ENCODE measurements at regions not wholly inside any gene's neighbourhood (a gene's known extent, or its start where the extent isn't known, plus 50 kb on each side); places are given as distances from the start of the nearest gene placed in this dataset.

DNA sequence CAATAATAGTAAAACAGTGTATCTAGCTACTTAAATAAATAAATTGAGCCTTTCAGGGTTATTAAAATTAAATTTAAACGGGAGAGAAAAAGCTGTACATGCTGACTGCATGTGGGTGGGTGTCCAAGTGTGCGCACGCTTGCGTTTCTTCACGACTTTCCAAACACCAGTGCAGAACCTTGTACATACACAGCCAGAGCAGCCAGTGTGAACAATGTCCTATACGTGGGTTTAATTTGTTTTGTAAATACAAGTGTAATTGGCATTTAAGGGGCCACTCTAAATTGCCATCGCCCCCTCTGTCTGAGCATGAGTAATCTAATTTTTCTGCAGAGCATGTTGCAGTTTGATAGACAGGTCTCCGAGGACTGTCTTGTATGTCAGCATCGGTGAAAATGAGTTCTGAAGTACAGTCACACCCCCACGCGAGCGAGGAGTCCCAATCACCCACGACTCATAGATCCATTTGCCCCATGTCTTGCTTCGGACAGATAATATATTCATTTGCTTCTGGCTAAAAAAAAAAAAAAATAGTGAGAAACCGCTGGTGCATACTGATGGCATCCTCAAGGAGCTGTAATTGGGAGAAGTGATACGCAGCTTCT, 121.8 kb upstream of the ARRDC4 start:
- Histone ChIP-seq H3K4me3 (ENCODE audit: low read depth in 1 of 2, low read length in 2 of 2) (no peak overlapping the region), H3K4me2 (ENCODE audit: insufficient read depth, low read length) (no peak overlapping the region), H3K9ac (ENCODE audit: low read depth, low read length) (no peak overlapping the region), H2AFZ (ENCODE audit: low read depth, low read length) (no peak overlapping the region), H3K9me3 (ENCODE audit: insufficient read depth, low read length, severe bottlenecking) (no peaks in the 10 kb centered on the region), H3K4me1 (ENCODE audit: insufficient read depth, low read length) (no peaks in the 10 kb centered on the region), H3K27ac (ENCODE audit: low read length) (no peak overlapping the region), H3K36me3 (ENCODE audit: insufficient read depth, low read length) (no peaks in the 10 kb centered on the region), H3K27me3 (ENCODE audit: insufficient read depth, low read length, poor library complexity) (no peaks in the 10 kb centered on the region), H4K20me1 (ENCODE audit: insufficient read depth, low read length) (no peaks in the 10 kb centered on the region), H3K79me2 (ENCODE audit: insufficient read depth, low read length) (no peaks in the 10 kb centered on the region)
- ATAC-seq (ENCODE audit: insufficient read depth, low read depth) (no peak), DNase-seq (no peak)
- TF ChIP-seq EZH2 (IDR thresholded peaks at IDR 0.05; ENCODE audit: borderline replicate concordance, low read depth, low read length, severe bottlenecking), result no peak
- TF ChIP-seq, protein P1, sequence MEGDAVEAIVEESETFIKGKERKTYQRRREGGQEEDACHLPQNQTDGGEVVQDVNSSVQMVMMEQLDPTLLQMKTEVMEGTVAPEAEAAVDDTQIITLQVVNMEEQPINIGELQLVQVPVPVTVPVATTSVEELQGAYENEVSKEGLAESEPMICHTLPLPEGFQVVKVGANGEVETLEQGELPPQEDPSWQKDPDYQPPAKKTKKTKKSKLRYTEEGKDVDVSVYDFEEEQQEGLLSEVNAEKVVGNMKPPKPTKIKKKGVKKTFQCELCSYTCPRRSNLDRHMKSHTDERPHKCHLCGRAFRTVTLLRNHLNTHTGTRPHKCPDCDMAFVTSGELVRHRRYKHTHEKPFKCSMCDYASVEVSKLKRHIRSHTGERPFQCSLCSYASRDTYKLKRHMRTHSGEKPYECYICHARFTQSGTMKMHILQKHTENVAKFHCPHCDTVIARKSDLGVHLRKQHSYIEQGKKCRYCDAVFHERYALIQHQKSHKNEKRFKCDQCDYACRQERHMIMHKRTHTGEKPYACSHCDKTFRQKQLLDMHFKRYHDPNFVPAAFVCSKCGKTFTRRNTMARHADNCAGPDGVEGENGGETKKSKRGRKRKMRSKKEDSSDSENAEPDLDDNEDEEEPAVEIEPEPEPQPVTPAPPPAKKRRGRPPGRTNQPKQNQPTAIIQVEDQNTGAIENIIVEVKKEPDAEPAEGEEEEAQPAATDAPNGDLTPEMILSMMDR (IDR thresholded peaks at IDR 0.05; ENCODE audit: borderline replicate concordance, extremely low read depth, low read length, poor library complexity, severe bottlenecking), result no peak

DNA sequence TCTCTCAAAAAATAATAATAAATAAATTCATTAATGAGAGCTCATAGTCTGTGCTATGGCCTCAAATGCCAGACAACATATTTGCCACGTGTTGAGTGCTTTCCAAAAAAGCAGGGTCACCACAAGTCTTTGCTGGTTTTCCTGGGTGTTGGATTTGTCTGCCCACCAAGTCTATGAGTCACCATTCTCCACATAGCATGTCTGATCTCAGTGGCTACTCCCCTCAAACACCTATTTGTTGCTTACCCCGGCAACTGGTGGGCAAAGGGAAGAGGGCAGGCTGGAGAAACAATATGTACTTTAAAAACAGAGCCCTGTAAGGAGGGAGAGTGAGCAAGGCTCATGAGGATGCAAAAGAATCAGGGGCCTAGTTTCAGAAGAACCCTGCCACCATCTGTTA, 120.0 kb upstream of the ARRDC4 start:
- no peak for ATAC-seq (ENCODE audit: insufficient read depth, low read depth)
- no peak overlapping the region for H3K4me2 ChIP-seq (ENCODE audit: insufficient read depth, low read length)
- DNase-seq, result no peak
- H4K20me1 ChIP-seq (ENCODE audit: insufficient read depth, low read length), result no peaks in the 10 kb centered on the region
- H3K9ac ChIP-seq (ENCODE audit: low read depth, low read length), result no peak overlapping the region
- H3K9me3 ChIP-seq (ENCODE audit: insufficient read depth, low read length, severe bottlenecking), result no peaks in the 10 kb centered on the region
- no peaks in the 10 kb centered on the region for H3K4me1 ChIP-seq (ENCODE audit: insufficient read depth, low read length)
- H3K36me3 ChIP-seq (ENCODE audit: insufficient read depth, low read length), result no peaks in the 10 kb centered on the region
- no peak overlapping the region for H3K4me3 ChIP-seq (ENCODE audit: low read depth in 1 of 2, low read length in 2 of 2)
- H3K79me2 ChIP-seq (ENCODE audit: insufficient read depth, low read length), result no peaks in the 10 kb centered on the region
- H3K27me3 ChIP-seq (ENCODE audit: insufficient read depth, low read length, poor library complexity), result peaks cover 2% of the 10 kb centered on the region
- H2AFZ ChIP-seq (ENCODE audit: low read depth, low read length), result no peak overlapping the region
- no peak overlapping the region for H3K27ac ChIP-seq (ENCODE audit: low read length)
- TF ChIP-seq, protein P1 (IDR thresholded peaks at IDR 0.05; ENCODE audit: borderline replicate concordance, extremely low read depth, low read length, poor library complexity, severe bottlenecking), result no peak
- no peak for TF ChIP-seq EZH2 (IDR thresholded peaks at IDR 0.05; ENCODE audit: borderline replicate concordance, low read depth, low read length, severe bottlenecking)

DNA sequence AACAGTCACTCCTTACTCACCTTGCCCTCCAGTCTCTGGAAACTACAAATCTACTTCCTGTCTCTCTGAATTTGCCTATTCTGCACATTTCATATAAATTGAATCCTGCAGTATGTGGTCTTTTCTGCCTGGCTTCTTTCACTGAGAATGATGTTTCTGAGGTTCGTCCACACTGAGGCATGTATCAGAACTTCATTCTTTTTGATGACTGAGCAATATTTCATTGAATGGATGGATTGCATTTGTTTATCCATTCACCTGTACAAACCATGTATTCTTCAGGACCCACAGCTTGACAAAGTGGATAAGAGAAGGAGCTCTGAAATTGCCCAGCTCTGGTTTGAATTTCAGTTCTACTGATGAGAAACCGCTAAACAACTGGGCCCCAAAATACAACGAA, 118.9 kb upstream of the ARRDC4 start:
- TF ChIP-seq, protein P1 (IDR thresholded peaks at IDR 0.05; ENCODE audit: borderline replicate concordance, extremely low read depth, low read length, poor library complexity, severe bottlenecking), result no peak
- TF ChIP-seq EZH2 (IDR thresholded peaks at IDR 0.05; ENCODE audit: borderline replicate concordance, low read depth, low read length, severe bottlenecking), result no peak
- DNase-seq, result no peak
- H2AFZ ChIP-seq (ENCODE audit: low read depth, low read length), result no peak overlapping the region

More for the DNA sequence above, 118.9 kb upstream of the ARRDC4 start:
- Histone ChIP-seq H3K4me1 (ENCODE audit: insufficient read depth, low read length) (no peaks in the 10 kb centered on the region), H3K4me3 (ENCODE audit: low read depth in 1 of 2, low read length in 2 of 2) (no peak overlapping the region), H3K36me3 (ENCODE audit: insufficient read depth, low read length) (no peaks in the 10 kb centered on the region), H3K27ac (ENCODE audit: low read length) (no peak overlapping the region), H3K9me3 (ENCODE audit: insufficient read depth, low read length, severe bottlenecking) (no peaks in the 10 kb centered on the region), H3K4me2 (ENCODE audit: insufficient read depth, low read length) (no peak overlapping the region), H4K20me1 (ENCODE audit: insufficient read depth, low read length) (no peaks in the 10 kb centered on the region), H3K79me2 (ENCODE audit: insufficient read depth, low read length) (no peaks in the 10 kb centered on the region), H3K9ac (ENCODE audit: low read depth, low read length) (no peak overlapping the region), H3K27me3 (ENCODE audit: insufficient read depth, low read length, poor library complexity) (peaks cover 2% of the 10 kb centered on the region)
- ATAC-seq (ENCODE audit: insufficient read depth, low read depth), result no peak
